Coronary artery (tissue), 2 donors: ENCODE measurements at regions not wholly inside any gene's neighbourhood (a gene's known extent, or its start where the extent isn't known, plus 50 kb on each side); places are given as distances from the start of the nearest gene placed in this dataset.

Source experiments
- DNase-seq: peaks from one replicate; pipeline ENCODE4 v3.0.0-alpha.2; 2017; ENCODE audit warnings: low spot score
- H3K27ac ChIP-seq, 2 donors: fragments of 200-600 bp; sonication (generic); one replicate each; pipeline ENCODE4 v1.5.1; 2016 to 2019
- H3K4me3 ChIP-seq: fragments of 200-600 bp; sonication (generic); 2 replicates; pipeline ENCODE4 v1.5.1; 2016; ENCODE audit warnings: mild to moderate bottlenecking, moderate library complexity
- TF ChIP-seq, protein P1 (sequence below): fragments of 200-600 bp; sonication (generic); IDR thresholded peaks from one replicate; pipeline ENCODE4 v1.5.1; 2019; ENCODE audit warnings: antibody characterized with exemption

DNA sequence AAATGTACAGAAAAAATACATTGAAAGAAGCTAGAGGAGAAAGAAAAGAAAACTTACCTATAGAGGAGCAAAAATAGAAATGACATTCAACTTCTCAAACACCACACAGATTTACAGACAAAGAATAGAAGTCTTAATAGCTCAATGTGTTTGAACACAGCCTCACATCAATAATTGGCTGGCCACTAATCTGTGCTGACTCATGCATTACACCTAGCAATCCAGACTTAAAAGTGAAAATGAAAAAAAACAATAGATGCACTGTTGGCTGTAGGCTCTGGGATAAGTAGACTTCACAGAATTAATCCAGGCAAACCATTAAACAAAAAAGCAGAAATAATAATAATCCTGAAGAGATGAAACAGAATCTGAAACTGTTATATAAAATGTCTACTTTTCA, 961.3 kb upstream of the CELF4 start:
- TF ChIP-seq, protein P1, sequence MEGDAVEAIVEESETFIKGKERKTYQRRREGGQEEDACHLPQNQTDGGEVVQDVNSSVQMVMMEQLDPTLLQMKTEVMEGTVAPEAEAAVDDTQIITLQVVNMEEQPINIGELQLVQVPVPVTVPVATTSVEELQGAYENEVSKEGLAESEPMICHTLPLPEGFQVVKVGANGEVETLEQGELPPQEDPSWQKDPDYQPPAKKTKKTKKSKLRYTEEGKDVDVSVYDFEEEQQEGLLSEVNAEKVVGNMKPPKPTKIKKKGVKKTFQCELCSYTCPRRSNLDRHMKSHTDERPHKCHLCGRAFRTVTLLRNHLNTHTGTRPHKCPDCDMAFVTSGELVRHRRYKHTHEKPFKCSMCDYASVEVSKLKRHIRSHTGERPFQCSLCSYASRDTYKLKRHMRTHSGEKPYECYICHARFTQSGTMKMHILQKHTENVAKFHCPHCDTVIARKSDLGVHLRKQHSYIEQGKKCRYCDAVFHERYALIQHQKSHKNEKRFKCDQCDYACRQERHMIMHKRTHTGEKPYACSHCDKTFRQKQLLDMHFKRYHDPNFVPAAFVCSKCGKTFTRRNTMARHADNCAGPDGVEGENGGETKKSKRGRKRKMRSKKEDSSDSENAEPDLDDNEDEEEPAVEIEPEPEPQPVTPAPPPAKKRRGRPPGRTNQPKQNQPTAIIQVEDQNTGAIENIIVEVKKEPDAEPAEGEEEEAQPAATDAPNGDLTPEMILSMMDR: no peak
- no peak for DNase-seq
- H3K27ac ChIP-seq: no peak overlapping the region
- H3K4me3 ChIP-seq: no peak overlapping the region

DNA sequence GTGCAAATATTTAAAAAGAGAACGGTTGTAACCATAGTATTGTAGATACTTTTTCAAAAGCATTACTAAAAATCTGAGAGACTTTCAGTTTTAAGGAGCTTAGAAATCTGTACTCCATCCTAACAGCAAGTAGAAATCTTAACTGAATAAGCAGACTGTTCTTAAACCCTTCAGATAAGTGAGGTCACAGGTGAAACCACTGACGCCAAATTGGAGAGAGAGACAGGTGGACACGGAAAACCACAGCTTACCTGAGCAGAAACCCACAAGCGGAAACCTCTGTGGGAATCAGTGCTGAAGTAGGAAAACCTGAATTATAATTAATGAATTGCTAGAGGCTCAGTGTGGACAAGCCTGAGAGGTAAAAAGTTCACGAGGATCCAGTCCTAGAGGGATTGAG, 959.4 kb upstream of the CELF4 start:
- DNase-seq: no peak
- Histone ChIP-seq H3K4me3 (no peak overlapping the region), H3K27ac (no peak overlapping the region)
- TF ChIP-seq, protein P1: no peak

DNA sequence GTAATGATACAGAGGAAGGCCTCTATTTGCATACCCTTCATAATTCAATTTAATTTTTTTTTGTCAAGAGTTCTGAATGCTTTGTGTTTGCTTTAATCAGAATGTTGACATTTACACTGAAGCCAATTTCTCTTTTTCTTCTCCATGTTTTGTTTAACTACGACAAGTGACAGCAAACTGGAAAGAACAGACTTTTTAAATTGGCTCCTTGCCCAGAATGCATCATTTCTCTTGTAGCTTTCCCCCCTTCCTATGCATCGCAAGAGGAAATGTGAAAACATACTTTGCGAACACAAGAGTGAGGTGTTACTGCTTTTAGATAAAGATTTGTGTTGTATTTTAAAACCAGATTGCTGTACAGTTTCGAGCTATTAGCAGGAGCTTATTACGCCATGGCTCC, 955.2 kb upstream of the CELF4 start:
- TF ChIP-seq, protein P1: no peak
- Histone ChIP-seq H3K27ac (no peak overlapping the region), H3K4me3 (no peak overlapping the region)
- DNase-seq: no peak

DNA sequence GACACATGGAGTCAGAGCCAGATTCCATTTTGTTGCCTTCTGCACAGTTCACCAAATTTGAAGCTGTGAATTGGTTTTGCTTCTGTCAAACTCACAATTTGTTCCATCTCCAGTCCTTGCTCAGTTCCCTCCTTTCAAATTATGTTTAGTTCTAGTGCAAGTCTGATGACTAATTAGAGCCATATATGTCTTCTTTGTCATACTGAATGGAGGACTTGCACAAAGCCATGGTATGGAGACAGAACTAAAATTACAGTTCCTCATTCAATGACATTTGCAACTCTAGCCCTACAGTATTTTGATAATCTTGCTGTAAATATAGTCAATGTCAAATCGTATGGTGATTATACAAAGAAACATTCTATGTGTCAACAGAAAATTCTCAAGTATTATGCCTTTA, 936.9 kb upstream of the CELF4 start:
- DNase-seq: no peak
- Histone ChIP-seq H3K27ac (no peak overlapping the region), H3K4me3 (no peak overlapping the region)
- TF ChIP-seq, protein P1: no peak

DNA sequence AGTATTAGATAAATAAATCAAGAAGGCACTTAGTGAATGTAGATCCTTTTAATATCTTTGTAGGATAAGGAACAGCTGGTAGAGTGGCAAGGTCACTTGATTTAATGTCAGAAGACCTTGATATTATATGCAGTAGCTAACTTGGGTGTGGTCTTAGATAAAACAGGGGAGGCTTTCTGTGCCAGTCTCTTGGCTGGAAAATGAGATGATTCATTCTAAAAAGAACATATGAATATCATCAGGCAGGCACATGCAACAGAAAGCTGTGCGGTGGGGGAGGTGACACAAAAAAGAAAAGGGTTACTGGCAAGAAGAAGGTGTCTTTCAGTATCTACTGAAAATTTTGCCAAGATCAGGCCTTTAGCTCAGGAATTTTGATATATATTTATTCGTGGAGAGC, 931.7 kb upstream of the CELF4 start:
- H3K27ac ChIP-seq: no peak overlapping the region
- no peak overlapping the region for H3K4me3 ChIP-seq
- no peak for DNase-seq
- TF ChIP-seq, protein P1: no peak

DNA sequence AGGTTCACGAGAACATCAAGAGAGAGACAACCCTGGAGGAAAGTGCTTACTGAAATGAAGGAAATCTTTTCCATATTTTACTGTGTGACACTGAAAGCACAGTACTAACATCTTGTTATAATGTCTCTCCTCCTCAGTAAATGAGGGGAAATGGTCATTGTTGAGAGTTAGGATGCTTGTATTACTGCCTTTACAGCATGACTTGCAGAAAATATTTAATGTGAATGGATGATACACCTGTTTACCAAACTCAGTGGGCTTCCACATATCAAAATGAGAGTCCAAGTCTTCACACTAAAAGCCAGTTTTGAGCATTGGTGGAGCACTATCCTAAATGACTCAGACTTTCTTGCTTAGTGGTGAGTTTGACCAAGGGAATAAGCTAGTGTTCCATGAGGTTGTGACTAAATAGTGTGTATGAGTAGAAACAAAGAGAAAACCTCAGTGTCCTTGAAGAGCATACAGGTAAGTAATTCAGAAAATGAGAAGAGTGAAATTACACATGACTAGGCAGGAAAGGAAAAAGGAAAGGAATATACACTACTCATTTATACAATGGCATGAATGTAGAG, 930.7 kb upstream of the CELF4 start:
- TF ChIP-seq, protein P1: no peak
- Histone ChIP-seq H3K27ac (no peak overlapping the region), H3K4me3 (no peak overlapping the region)
- no peak for DNase-seq

DNA sequence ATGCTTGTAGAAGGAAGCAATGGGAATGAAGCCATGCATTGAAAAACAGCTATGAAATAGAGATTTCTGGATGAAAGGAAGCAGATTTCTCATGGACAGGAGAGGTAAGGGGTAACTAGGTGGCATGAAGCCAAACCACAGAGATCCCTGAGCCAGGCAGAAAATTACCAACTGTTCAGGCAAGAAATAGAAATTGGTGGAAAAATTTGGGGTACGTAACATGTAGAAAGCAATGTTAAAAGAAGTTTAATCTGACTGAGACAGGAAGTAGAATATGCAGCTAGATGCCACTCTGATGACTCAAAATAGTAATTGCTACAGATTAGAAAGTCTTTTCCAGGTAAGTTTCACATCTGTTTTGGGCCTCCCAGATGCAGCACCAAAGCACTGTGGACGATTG, 928.5 kb upstream of the CELF4 start:
- DNase-seq: no peak
- TF ChIP-seq, protein P1: no peak

More for the DNA sequence above, 928.5 kb upstream of the CELF4 start:
- H3K27ac ChIP-seq: no peak overlapping the region
- H3K4me3 ChIP-seq: no peak overlapping the region
